Caki2 (cell line): ENCODE measurements at regions not wholly inside any gene's neighbourhood (a gene's known extent, or its start where the extent isn't known, plus 50 kb on each side); places are given as distances from the start of the nearest gene placed in this dataset.
"Not testable (repeated sequence)": the region's sequence is repeated elsewhere in the genome, so short reads cannot be mapped to it uniquely, and the experiment has no call there.

Experiments used
- DNase-seq: peaks from one replicate; pipeline ENCODE4 v3.0.0-alpha.2; 2015; ENCODE audit warnings: low read depth
- in situ Hi-C: cut with HindIII; loops from 2 replicates; pipeline ENCODE4 v1.10.0; 2016; ENCODE audit warnings: low sequenced_read_pairs, low pct_unique_long_range_greater_than_20kb, mixed read lengths

DNA sequence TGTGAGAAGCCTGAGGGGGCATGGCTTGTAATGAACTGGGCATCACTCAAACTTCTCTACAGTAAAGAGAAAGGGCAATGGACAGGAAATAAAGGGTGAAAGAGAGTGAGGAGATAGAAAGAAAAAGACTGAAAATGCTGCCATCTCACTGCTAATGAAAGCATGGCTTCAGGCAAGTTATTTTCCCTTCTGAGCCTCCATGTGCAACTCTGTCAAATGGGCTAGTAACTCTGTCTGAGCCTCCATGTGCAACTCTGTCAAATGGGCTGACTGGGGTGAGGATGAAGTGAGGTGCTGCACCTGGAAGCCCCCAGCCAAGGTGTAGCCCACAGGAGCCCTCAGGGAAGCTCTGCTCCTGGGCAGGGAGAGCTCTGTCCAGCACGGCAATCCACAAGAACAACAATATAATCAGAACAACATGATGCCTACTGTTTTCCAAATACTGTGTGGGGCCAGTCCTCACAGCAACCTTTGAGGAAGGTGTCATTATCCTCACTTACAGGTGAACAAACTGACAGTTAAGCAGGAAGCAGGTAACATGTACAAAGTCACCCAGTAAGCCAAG lies 73.8 kb upstream of the XPA start:
- no peak for DNase-seq
- in situ Hi-C loops, result no loop called here

DNA sequence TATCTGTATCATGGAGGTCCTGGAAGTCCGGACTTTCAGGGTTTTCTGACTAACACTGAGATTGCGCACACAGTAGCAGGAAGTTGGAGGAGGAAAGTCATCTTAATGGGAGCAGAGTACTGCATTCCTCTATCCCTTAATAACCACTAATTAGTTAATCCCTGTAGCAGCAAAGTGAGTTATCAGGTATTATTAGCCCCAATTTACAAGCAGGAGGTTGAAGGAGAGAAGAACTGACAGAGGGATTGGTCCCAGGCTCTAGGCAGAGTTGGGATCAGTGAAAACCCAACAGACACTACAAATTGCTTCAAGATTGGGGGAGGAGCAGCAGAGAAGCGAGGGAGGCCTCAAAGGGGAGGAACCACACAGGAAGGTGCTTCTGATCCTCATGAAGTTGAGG lies 74.5 kb upstream of the XPA start:
- in situ Hi-C loops, result no loop called here
- no peak for DNase-seq

DNA sequence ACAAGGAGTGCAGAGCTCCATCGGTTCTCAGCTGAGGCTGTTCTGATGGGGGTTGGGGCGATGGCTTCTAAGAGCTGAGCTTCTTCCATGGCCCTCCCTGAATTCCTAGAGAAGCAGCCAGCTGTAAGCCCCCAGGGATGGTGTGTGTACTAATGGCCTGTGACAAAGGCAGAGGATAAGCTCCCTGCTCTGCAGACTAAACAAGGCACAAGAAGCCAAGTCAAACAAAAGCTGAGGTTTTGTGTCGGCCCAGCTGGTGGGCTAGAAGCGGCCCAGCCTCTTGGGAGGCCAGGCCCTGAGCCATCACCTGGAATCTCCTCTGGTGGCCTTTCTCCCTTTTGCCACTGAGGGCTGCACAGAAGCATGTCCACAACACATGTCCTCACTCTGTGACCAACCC lies 75.0 kb upstream of the XPA start:
- in situ Hi-C loops, result no loop called here
- no peak for DNase-seq

DNA sequence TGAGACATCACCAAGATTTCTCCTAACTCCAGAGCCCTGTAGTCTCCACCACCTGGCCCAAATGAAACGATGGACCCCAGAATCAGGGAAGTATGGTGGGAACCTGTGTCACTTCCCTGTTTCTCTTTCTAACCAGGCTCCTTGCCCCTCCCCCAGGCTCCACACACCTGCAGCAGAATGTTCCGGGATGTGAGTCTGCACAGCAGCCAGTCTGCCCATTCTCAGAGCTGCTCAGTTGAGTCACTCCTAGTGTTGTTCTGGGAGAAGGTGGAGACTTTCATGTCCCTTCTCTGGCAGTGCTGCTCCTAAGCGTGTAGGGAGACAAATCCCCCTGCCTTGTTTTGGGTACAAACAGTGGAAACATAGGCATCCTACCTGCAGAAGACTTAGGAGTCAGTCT lies 76.0 kb upstream of the XPA start:
- no peak for DNase-seq
- in situ Hi-C loops, result no loop called here

DNA sequence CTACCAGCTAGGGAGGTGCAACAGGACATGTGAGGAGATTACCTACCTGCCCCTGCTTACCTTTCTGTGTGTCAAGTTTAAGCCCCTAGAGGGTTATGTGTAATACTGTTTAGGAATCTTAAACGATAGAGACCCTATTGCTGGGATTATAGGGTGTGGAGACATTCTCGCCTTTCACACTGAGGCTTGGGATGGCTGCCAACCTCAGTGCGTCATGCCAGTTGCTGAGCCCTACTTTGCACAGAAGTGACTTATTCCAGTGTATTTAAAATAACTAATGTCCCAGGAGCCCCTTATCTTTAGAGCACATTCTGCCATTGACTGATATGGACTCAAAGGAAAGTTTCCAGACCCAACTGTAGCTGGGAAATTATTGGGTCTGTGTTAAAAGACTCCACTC lies 76.6 kb upstream of the XPA start:
- in situ Hi-C loops, result no loop called here
- DNase-seq, result no peak

DNA sequence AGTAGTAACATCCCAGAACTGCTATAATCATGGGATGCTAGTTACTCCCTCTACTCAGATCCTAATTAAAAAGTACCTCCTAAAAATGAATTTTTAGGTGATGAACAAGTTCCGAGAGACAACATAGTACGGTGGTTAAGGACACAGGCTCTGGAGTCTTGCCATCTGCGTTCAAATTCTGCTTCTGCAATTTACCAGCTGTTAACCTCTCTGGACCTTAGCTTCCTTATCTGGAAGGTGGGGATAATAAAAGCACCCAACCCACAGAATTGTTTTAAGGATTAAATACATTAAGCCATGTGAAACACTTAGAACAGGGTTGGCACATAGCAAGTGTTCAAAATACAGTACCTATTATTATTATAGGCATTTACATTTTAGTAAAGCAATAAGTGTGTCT lies 77.5 kb upstream of the XPA start:
- DNase-seq, result no peak
- in situ Hi-C loops, result no loop called here

DNA sequence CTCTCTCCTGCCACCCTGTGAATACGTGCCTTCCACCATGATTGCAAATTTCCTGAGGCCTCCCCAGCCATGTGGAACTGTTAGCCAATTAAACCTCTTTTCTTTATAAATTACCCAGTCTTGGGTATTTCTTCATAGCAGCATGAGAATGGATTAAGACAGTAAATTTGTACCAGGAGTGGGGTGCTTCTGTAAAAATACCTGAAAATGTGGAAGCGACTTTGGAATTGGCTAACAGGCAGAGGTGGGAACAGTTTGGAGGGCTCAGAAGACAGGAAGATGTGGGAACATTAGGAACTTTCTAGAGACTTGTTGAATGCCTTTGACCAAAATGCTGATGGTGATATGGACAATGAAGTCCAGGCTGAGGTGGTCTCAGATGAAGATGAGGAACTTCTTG lies 74.3 kb upstream of the FOXE1 start:
- DNase-seq, in situ Hi-C loops: not testable (repeated sequence)

DNA sequence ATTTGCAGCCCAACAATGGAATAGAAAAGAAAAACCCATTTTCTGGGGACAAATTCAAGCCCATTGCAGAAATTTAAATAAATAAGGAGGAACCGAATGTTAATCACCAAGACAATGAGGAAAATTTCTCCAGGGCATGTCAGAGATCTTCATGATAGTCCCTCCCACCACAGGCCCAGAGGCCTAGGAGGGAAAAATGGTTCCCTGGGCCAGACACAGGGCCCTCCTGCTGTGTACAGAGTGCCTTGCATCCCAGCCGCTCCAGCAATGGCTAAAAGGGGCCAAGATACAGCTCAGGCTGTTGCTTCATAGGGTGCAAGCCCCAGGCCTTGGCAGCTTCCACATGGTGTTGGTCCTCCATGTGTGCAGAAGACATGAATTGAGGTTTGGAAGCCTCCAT lies 73.4 kb upstream of the FOXE1 start:
- no peak for DNase-seq
- in situ Hi-C loops, result no loop called here

DNA sequence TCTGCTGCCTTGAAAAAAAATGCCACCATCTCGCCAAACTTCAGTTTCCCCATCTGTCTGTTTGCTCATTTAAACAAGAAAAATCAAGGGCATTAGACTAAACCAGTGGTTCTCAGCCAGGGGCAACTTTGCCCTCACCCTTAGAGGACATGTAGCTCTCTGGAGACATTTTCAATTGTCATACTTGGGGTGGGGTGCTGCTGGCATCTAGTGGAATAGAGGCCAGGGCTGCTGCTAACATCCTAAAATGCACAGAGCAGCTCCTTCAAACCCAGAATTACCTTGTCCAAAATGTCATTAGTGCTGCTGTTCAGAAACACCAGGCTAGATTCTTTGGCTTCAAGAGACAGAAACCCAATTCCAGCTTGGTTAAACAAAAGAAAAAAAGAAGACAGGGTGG lies 71.1 kb upstream of the FOXE1 start:
- in situ Hi-C loops, result no loop called here

DNA sequence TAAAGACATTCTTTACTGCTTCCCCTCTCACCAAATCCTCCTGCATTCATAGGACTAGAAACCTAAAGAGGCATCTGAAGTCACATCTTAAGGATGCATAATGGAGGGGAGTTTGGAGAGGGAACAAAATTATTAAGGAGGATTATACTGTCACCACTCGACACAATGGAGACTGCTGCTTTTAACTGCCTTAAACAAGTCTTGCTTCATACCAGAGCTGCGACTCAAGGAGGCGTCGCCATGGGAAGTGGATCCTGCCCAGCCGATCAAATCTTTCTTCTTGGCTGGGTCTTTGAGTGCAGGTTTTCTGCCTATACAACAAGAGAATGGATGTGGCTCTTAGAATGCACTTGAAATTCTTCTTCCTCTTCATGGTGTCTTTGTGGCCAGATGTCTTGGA lies 66.7 kb upstream of the FOXE1 start:
- peak; percentile 22 for DNase-seq
- in situ Hi-C loops, result no loop called here

More for the DNA sequence above, 71.1 kb upstream of the FOXE1 start:
- no peak for DNase-seq

DNA sequence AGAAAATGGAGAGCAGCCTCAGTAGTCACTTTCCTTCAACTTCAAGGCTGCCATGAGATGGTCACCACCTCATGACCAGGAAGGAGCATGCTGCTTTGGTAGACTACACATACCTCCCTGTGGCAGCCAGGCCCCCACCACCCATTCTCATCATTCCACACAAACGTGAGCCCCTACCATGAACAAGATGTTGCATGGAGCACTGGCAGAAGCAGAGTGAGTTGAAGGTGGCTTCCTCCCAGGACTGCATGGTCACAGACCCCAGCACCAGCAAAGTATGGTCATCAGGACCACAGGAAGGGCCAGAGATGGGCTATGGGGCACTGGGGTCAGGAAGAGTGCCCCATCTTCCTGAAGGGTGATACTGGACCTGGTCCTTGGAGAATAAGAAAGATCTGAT lies 65.5 kb upstream of the FOXE1 start:
- in situ Hi-C loops, result no loop called here
- no peak for DNase-seq

DNA sequence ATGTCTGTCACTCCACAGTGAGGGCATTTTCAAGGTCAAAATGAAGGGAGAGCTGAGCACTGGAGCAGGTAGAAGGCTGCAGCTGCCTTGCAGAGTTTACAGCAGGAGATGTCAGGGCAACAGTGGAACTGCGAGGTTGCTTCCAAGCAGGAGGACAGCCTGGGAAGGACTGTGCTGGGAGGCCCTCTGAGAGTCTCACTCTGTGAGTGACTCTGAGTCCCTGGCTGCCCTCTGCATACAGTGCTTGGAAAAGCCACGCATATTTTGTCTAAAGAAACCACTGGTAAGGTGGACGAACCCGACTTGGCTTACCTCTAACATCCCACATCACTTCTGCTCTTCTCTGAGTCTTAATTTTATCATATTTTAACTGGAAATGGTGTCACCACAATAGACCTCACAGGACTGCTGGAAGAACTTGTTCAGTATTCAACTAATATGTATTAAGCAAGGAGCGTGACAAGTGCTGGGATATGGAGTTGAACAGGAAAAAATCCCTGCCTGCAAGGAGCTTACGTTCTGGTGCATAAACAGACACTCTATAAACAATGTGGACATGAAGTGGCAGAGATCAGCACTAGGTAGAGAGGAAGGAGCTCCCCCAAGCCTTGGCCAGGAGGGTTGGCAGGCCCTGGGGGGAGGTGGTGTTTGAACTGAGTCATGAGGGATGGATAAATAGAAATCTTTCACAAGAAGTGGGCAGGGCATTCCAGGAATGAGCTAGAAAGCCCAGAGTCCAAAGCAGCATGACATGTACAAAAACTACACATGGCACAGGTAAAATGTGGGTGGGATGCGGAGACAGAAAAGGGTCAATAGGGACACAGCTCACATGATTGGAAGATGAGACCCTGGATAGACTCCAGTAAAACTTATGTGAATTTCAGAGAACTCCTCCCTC lies 64.0 kb upstream of the FOXE1 start:
- in situ Hi-C loops, result no loop called here
- DNase-seq, result peak; percentile 12

DNA sequence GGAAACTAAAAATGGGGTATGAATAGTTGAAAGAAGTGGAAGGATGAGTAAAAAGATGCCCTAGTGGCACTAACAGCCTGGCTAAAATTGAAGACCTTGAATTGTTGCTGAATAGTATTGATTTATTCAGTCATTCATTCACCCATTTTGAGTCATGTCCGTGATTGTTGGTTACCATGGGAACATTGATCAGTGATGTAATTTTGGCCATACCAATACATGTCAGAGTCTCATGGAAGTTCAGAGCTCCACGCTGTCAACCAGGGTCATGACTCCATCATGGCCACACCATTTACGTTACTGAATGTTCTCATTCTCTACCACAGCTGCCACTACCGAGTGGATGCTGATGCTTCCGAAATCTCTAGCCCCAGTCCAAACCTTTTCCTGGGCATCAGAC lies 62.5 kb upstream of the FOXE1 start:
- DNase-seq, result no peak
- in situ Hi-C loops, result no loop called here

DNA sequence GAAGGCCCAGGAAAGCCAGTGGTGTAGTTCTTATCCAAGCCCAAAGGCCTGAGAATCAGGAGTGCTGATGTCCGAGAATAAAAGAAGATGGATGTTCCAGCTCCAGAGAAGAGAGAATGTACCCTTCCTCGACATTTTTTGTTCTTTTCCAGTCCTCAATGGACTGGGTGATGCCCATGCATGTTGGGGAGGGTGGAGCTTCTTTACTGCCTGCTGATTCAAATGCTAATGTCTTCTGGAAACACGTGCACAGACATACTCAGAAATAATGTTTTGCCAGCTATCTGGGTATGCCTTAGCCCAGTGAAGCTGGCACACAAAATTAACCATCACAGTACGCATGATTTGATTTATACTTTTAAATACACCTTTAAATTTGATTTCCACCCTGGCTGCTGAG lies 61.5 kb upstream of the FOXE1 start:
- in situ Hi-C loops, result no loop called here
- no peak for DNase-seq

DNA sequence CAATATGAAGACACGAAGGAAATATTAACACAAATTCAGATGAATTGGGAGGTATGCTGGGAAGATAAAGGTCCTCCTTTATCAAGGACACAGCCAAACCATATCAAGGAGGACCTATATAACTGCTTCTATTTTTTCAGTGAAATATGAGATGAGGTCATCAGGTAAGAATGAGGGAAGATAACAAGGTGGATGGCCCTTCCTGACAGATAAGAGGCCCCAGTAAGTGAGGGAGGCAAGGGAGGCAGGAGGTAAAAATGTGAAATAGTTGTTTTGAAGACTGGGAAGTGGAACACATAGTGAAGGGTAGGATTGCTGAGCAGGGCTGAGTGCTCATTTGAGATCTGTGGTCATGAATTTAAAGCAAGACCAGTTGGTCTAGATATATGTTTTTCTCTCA lies 60.0 kb upstream of the FOXE1 start:
- DNase-seq, result no peak

DNA sequence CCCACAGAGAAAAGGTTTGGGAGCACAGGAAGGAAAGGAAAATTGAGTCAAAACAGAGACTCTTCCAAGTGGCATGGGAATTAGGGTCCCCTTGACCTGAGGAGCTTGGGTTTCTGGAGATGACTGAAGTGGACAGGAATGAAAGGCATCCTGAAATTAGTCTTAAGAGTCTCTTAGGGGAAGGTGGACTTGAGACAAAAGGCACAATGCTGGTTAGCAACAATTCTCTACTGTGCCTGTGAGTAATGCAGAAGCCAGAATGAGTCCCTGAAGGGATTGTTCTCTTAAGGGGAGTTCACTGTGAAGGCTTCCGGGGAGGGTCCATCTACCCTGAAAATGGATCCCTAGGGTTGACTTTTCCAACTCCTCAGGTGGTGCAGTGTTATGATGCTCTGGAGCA lies 58.4 kb upstream of the FOXE1 start:
- no peak for DNase-seq
- in situ Hi-C loops, result no loop called here

More for the DNA sequence above, 60.0 kb upstream of the FOXE1 start:
- in situ Hi-C loops, result no loop called here

DNA sequence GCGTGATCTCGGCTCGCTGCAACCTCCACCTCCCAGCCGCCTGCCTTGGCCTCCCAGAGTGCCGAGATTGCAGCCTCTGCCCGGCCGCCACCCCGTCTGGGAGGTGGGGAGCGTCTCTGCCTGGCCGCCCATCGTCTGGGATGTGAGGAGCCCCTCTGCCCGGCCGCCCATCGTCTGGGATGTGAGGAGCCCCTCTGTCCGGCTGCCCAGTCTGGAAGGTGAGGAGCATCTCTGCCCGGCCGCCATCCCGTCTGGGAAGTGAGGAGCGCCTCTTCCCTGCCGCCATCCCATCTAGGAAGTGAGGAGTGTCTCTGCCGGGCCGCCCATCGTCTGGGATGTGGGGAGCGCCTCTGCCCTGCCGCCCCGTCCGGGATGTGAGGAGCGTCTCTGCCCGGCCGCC lies 56.9 kb upstream of the FOXE1 start:
- in situ Hi-C loops, DNase-seq: not testable (repeated sequence)

DNA sequence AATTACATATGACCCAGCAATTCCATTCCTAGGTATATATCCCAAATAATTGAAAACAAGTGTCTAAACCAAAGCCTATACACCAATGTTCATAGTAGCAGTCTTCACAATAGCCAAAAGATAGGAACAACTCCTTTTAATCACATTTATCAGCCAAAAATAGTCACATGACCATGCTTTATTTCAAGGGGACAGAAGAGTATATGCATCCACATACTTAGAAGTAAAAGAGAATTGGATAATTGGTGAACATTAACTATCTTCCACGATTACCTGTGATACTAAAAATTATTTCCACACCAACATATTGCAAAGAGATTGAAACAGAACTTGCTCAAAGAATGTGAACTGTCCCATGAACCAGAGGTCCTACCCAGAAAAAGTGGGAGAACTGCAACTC lies 51.8 kb upstream of the FOXE1 start:
- in situ Hi-C loops, result no loop called here
- no peak for DNase-seq

DNA sequence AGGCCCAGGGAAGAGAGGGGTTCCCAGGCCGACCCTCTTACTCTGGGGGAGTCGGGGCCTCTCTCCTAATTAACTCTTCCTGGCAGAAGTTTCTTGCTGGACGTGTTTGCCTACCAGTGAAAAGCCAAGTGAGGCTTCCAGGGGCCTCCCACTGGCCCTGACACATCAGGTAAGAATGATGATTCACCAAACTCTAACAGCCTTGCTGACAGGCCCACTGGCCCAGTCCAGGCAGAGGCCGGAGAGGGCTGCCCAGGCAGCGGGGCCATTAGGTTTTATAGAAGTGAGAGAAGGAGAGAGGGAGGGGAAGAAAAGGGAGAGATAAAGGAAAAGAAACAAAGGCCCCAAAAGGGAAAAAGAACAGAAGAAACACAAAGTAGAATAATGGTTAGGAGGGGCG lies 50.8 kb upstream of the FOXE1 start:
- in situ Hi-C loops, result no loop called here
- peak; percentile 66 for DNase-seq
